Stimulated activated CD4-positive, alpha-beta T cell treated with anti-CD3 and anti-CD28 coated beads, Interleukin-1b, Interleukin-23, amount 100 ng/mL, for 24 hours (primary cell): ENCODE measurements at regions not wholly inside any gene's neighbourhood (a gene's known extent, or its start where the extent isn't known, plus 50 kb on each side); places are given as distances from the start of the nearest gene placed in this dataset.
A peak's percentile ranks its signal among the peaks of the same experiment; 100 is the strongest.
"Not testable (repeated sequence)": the region's sequence is repeated elsewhere in the genome, so short reads cannot be mapped to it uniquely, and the experiment has no call there.

ENCODE experiments used
- DNase-seq, 4 experiments: peaks; one replicate each; pipeline ENCODE4 v3.0.0-alpha.2; 2020; ENCODE audit warnings: low read depth in 4 of 4, low spot score in 1 of 4

GRCh38 chr5:152184266-152184665 lies 220.8 kb downstream of the NMUR2 start:
- DNase-seq: no peak

GRCh38 chr5:152181461-152181860 lies 223.6 kb downstream of the NMUR2 start:
- no peak for DNase-seq

DNA sequence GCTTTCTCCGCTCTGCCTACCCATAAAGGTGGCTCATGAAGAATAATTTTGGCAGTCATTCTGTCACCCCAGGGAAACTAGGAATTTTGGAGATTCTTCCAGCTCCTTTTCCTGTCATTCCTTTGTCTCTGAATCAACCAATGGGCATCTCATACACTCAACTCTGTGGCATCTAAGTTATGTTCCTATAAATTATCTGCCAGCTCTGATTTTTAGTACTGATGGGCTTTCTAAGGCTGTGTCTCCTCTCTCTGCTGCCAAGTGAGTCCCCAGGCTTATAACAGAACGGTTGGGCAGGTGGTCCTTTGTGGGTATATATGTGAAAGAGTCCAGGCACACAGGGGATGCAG lies 226.8 kb downstream of the NMUR2 start:
- DNase-seq: no peak

DNA sequence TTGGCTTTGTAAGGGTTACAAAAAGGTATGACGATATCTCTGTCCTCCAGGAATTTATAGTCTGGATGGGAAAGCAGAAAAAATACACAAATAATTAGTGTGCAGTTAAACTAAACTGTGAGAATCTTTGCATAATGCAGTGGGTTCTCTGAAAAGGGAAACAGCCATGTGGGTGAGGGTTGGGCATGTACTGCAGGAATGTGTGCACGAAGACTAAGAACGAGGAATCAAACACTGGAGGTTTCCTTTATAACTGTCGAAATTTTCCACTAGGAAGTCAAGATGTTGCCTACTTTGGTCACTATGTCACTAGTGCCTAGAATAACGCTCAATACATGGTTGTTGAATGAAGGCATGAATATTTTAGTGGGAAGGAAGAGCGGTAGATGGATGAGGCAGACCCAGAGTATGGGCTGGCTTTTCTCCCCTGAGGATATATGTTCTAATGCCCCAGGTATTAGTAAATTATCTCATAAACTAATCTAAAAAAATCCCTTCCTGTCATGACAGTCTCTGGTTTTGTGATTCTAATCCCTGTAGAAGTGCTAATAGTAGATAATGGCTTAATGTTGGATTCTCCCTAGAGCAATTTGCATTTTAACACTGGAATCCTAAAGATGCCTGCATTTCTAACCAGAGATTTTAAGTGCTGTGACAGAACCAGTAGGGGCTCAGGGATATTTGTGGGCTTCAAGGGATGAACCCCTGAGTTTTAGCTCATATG lies 227.3 kb downstream of the NMUR2 start:
- no peak for DNase-seq

GRCh38 chr5:152171888-152172287 lies 233.2 kb downstream of the NMUR2 start:
- DNase-seq: no peak

DNA sequence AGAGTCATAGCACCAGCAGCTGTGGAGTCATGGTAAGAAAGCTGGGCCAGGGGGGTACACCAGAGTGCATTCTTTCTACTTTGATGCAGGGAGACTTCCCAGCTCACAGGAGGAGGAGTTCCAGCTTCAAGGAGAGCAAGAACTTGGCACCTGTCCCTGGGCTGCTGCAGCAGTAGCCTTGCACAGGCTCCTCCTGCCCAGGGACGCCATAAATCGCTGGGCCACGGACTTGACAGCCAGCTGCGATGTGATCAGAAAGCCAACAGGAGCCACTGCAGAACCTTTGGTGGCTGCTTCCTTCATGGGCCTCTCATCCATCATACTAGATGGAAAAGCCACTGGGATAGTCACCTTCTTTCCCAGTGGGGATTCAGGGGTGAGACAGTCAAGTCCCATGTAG lies 234.7 kb downstream of the NMUR2 start:
- no peak for DNase-seq

DNA sequence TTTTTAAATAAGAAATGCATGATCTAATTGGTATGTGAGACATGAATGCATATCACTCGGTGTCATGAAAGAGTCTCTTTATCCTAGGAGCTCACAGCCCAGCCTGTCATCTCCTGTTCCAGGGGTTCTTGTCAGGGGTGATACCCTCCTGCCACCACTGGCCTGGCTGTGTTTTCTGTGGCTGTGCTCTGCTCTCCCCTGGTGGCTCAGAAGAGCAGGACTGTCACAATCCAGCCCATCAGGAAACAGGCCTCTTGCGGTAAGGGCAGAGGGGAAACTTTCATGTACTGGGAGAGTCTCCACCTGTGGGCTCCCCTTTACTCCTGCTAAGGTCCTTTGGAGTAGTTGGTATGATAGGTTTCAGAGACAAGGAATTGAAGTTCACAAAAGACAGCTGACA lies 240.2 kb upstream of the GLRA1 start:
- DNase-seq: no peak

- not testable (repeated sequence) for DNase-seq
Observed at GRCh38 chr5:152159894-152160293, 235.2 kb upstream of the GLRA1 start.

DNA sequence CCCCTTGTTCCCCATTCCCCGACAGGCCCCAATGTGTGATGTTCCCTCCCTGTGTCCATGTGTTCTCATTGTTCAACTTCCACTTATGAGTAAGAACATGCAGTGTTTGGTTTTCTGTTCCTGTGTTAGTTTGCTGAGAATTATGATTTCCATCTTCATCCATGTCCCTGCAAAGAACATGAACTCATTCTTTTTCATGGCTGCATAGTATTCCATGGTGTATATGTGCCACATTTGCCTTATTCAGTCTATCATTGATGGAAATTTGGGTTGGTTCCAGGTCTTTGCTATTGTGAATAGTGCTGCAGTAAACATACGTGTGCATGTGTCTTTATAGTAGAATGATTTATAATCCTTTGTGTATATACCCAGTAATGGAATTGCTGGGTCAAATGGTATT lies 229.8 kb upstream of the GLRA1 start:
- DNase-seq: not testable (repeated sequence)

DNA sequence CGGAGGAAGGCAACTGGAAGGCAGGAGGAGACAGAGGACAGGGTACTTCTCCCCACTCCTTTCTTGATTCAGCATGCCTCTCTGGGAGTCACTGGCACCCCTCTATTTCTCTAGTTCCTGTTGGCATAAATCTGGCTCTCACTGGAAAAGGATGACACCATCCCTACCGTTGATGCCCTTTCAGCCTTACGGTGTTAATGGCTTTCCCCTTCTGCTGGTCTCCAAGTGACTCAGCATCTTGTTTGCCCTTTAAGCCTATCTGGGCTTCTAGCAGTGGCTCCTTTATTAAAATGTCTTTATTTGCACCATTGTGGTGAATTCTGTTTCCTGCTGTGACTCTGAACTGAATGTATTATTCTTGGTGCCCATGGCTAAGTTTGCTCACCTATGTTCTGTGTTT lies 227.3 kb upstream of the GLRA1 start:
- DNase-seq: no peak

DNA sequence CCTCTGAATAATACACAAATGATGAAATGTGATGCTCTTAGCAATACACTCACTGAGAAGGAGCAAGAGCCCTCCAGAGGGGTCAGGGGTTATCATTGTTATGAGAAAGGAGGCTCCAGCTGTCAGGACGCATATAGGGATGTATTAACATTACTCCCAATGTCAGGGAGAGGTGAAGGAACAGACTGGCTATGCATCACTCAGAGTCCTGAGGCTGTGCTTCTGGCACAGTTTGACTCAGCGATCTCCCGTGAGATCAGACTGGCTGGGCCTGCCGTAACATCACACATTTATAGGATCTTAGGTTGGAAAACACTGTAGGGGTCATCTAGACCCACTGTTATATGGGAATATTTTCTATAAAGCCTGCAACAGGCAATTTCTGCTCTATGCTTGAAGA lies 226.5 kb upstream of the GLRA1 start:
- DNase-seq: no peak

DNA sequence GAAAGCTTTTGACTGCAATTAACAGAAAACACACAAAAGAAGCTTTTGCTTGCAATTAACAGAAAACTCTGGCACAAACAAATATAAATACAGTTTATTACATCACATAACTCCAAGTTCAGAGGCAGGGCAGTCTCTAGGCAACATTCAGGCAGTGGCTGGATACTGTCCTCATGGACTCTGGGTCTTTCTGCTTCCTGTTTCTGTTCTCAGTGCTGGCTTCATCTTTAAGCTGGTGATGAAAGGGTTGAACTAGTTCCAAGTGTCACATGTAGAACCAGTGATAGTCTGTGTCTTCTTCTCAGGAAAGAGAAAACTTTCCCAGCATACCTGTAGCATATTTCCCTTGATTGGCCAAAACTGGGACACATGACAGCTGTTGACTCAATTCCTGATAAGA lies 222.6 kb upstream of the GLRA1 start:
- no peak for DNase-seq

- DNase-seq: no peak
Observed at GRCh38 chr5:152146566-152146965, 221.9 kb upstream of the GLRA1 start.

GRCh38 chr5:152144556-152144955 lies 219.9 kb upstream of the GLRA1 start:
- no peak for DNase-seq

DNA sequence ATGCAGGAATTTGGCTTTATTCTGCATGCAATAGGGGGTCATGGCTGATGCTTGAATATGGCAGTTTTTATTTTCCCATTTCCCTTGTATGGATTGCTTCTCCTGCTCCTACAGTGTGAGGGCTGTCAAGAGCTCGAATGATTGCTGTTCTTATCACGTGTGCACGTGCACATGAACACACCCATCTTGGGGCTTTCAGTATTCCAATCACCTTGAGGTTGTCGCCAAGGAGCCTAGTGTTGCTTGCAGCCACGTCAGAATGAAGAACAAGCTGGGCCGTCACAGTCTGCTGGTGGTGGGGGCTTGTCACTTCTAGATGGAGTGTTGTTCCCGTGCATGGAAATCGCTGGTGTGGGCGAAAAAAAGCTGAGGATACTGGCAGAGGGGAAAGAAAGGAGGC lies 219.4 kb upstream of the GLRA1 start:
- DNase-seq: no peak

DNA sequence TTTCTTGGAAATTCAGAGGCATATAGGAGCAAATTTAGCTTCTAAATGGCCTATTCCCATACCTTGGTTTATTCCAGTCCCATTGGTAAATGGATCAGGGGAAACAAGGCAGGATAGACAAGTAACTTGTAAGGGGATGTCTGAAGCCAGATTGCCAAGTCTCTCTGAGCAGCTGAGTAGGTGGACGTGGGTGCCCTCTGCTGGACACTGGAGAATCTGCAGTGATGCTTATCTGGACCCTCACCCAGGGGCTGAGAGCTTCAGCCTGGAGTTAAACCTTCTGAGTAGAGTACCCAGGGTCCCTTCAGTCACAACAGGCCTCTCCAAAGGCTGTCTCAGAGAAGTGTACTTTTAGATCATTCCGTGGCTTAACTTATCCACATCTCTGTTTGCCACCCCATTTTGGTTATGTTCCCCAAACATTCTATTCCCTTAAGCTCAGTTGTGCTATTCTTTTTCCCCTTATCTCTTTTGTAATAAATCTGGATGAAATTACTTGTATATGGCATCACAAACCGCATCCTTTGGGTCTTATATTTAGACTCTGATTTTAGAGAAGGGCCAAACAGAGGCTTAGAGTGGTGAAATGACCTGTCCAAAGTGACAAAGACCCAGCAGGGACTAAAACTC lies 218.3 kb upstream of the GLRA1 start:
- peak; percentile 36 to 40 (median 40) for DNase-seq

- DNase-seq: no peak
Observed at GRCh38 chr5:152140347-152140746, 215.7 kb upstream of the GLRA1 start.

DNA sequence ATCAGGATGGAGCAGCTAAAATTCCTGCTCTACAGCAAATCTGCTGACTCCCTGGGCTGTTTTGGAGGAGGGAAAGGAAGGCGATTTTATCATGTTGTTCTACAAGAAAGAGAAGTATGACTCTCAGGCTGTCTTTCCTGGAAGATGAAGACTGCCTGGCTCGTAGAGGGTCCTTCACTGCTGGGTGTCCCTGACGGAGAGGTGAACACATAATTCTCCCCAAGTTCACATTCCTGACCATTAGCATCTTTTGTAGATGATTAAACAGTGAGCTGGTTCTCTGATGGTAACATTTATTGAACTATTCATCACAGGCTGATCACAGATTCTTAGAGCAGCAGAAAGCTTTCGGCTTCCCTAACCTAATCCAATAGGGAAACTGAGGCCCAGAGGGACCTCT lies 212.4 kb upstream of the GLRA1 start:
- DNase-seq: no peak

DNA sequence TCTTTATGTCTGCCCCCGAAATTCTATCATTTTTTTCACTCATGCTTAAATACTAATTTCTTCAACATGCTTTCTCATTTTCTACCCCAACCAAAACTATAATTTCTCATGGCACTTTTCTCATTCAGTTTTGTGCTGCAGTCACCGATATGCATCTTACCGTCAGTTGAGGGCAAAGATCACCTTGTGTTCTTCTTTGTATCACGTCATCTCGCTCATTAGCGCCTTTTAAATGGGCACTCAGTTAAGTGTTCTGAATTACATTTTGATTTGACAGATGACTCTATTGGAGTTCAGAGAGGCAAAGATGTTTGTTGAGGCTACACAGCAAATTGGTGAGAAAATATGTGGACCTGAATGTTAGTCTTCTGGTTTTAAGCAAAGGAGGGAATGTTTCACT lies 211.7 kb upstream of the GLRA1 start:
- DNase-seq: no peak

DNA sequence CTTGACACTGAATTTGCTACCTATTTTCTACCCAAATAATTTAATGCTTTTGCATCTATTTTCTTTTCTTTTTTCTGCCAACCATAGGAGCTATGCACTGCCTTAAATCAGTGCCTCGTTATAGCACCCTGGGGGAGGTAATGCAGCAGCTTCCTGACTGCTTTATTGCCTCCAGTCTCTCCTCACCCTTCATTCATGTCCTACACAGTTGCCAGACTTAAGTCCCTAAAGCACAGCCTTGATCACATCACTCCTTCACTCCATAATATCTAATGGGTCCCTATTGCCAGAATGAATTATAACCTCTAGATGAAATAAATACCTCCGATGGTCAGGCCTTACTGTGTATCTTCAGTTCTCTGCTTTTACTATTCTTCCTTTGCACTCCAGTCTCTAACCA lies 211.2 kb upstream of the GLRA1 start:
- no peak for DNase-seq

DNA sequence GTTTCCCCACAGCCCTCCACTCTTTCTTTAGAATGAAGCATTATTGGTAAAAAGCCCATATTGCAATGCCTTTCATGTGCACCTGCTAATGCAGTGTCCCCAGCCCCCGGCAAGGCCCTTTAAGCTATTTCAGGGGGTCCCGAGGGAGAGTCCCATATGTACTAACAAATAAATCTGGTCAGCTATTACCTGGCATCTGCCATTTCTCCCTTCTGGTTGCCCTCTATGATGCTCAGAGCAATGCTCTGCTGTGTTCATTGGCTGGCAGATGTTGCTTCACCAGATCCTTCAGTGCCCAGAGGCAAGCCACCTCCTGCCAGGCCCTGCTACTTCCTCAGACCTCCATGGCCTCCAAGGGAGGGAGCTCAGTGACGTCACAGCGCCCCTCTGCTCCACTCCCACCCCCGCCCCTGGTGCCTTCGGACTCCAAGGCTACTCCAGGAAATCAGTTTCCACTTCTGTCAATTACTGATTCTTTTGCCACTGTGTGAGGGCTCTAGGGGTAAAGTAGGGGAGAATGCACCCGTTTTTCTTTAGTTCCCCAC lies 201.1 kb upstream of the GLRA1 start:
- no peak for DNase-seq

DNA sequence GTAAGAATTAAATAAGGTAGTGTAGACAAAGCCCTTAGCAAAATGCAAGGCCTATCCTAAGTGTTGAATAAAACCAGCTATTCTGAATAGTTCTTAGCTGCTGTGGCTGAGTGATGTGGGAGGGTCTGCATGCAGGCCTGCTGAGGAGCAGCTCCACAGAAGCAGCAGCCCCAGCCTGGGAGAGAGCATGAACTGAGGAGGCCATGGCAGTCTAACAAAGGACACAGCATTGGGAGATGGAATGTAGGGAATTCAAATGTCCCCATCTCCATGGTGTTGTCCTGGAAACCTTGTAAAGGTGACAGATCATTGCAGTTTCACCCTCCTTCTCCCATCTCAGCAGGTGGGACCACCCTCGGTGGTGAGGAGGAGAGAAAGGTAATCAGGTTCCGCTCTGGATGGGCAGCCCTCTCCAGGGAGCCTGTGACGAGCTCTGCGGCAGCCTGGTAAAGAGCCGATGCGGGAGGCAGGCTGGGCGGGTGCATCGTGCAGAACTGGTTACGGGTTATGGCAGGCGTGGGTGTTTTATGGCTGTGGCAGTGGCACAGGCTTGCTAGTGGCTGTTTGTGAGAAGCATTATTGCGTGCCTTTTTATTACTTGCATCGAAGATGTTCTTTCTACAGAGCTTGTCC lies 199.9 kb upstream of the GLRA1 start:
- no peak for DNase-seq
